PFSK-1 (cell line): ENCODE measurements at regions not wholly inside any gene's neighbourhood (a gene's known extent, or its start where the extent isn't known, plus 50 kb on each side); places are given as distances from the start of the nearest gene placed in this dataset.

Experiments used
- POLR2AphosphoS5 ChIP-seq: IDR thresholded peaks from 2 replicates; pipeline ENCODE4 v1.6.1; 2012; ENCODE audit warnings: low read depth, mild to moderate bottlenecking, control low read depth, low read length, moderate library complexity
- TAF1 ChIP-seq: IDR thresholded peaks from 2 replicates; pipeline ENCODE4 v1.6.1; 2012; ENCODE audit warnings: low read length, control low read depth, borderline replicate concordance; ENCODE audit not compliant: insufficient read depth

DNA sequence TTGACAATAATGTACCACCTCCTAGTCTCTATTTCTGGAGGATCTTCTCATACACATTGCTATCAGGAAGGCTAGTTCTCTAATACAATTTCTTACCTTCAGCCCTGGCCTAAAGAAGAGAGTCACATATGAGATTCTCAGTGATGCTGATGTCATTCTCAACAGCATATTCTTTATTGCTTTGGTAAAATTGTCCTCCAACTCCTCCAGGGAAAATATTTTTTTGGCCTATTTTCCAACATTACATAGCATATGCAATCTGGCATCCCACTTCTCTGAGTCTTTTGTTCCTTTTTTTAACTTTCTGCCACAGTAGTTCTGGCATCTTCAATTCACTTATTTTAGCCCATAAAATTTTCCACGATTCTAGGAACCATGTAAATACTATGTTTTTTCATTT lies 2363.1 kb downstream of the ARAP2 start:
- TF ChIP-seq TAF1 = no peak
- TF ChIP-seq POLR2AphosphoS5 = no peak
